IMR-90 (cell line): ENCODE measurements at regions not wholly inside any gene's neighbourhood (a gene's known extent, or its start where the extent isn't known, plus 50 kb on each side); places are given as distances from the start of the nearest gene placed in this dataset.

Source experiments
- ATAC-seq: fragments of 200-7000 bp; cut with Tn5 transposase; 2 replicates; pipeline ENCODE4 v1.9.1; 2020; ENCODE audit warnings: low read depth, mild to moderate bottlenecking, moderate library complexity
- BruUV-seq: library from RNA; stranded (reverse); fragments of 400-500 nt; replicated peaks from 2 replicates; lab custom pipeline; 2021; lab: Mats Ljungman, UMichigan
- CTCF ChIA-PET: fragments of 300-600 bp; formaldehyde crosslinking; extraction: SDS; loops from one replicate; lab custom pipeline; 2021; ENCODE audit warnings: antibody characterized with exemption; lab: Yijun Ruan, JAX
- POLR2A ChIA-PET: fragments of 300-600 bp; sonication (Branson Sonifier 250); formaldehyde crosslinking; loops from one replicate; lab custom pipeline; 2022; ENCODE audit warnings: antibody characterized with exemption; ENCODE audit not compliant: unreplicated experiment; lab: Charles Lee
- DNase-seq: peaks from one replicate; pipeline ENCODE4 v3.0.0; 2013
- H2AFZ ChIP-seq: replicated peaks from 2 replicates; pipeline ENCODE3; 2013; ENCODE audit warnings: low read length, mild to moderate bottlenecking; ENCODE audit not compliant: poor library complexity
- H2AK5ac ChIP-seq: 2 replicates; pipeline ENCODE4 v1.6.1; 2013; ENCODE audit warnings: low read depth, low read length, inconsistent platforms
- H2AK9ac ChIP-seq: replicated peaks from 2 replicates; pipeline ENCODE3; 2013; ENCODE audit warnings: mild to moderate bottlenecking, low read depth, low read length, moderate library complexity; ENCODE audit not compliant: poor library complexity
- H2BK120ac ChIP-seq: 2 replicates; pipeline ENCODE4 v1.6.1; 2013; ENCODE audit warnings: low read depth, low read length, inconsistent platforms
- H2BK15ac ChIP-seq: 3 replicates; pipeline ENCODE4 v1.6.1; 2013; ENCODE audit warnings: low read depth, low read length, inconsistent platforms
- H2BK20ac ChIP-seq: 2 replicates; pipeline ENCODE4 v1.6.1; 2013; ENCODE audit warnings: low read depth, mild to moderate bottlenecking, inconsistent platforms, low read length, moderate library complexity
- H2BK5ac ChIP-seq: 2 replicates; pipeline ENCODE4 v1.6.1; 2013; ENCODE audit warnings: mild to moderate bottlenecking, low read depth, low read length, inconsistent platforms; ENCODE audit not compliant: poor library complexity, severe bottlenecking
- H3K14ac ChIP-seq: replicated peaks from 2 replicates; pipeline ENCODE4 v1.6.1; 2013; ENCODE audit warnings: low read depth, low read length, inconsistent platforms
- H3K18ac ChIP-seq: 2 replicates; pipeline ENCODE4 v1.6.1; 2013; ENCODE audit warnings: low read depth, low read length, control low read depth
- H3K23ac ChIP-seq: 2 replicates; pipeline ENCODE4 v1.6.1; 2013; ENCODE audit warnings: low read depth, low read length, inconsistent platforms
- H3K27ac ChIP-seq: 2 replicates; pipeline ENCODE4 v1.5.1; 2013; ENCODE audit warnings: mild to moderate bottlenecking, control low read depth, low read length; ENCODE audit not compliant: insufficient read depth
- H3K27me3 ChIP-seq: 2 replicates; pipeline ENCODE4 v1.6.1; 2013; ENCODE audit warnings: low read length; ENCODE audit not compliant: control insufficient read depth, insufficient read depth
- H3K36me3 ChIP-seq: 2 replicates; pipeline ENCODE4 v1.6.1; 2013; ENCODE audit warnings: low read length, mixed read lengths; ENCODE audit not compliant: control insufficient read depth, insufficient read depth
- H3K4ac ChIP-seq: 2 replicates; pipeline ENCODE4 v1.6.1; 2013; ENCODE audit warnings: low read depth, low read length, inconsistent platforms
- H3K4me1 ChIP-seq: 2 replicates; pipeline ENCODE4 v1.6.1; 2013; ENCODE audit warnings: low read length, mixed read lengths; ENCODE audit not compliant: control insufficient read depth, insufficient read depth
- H3K4me2 ChIP-seq: 2 replicates; pipeline ENCODE4 v1.6.1; 2013; ENCODE audit warnings: low read depth, mild to moderate bottlenecking, control low read depth, low read length, moderate library complexity
- H3K4me3 ChIP-seq: 2 replicates; pipeline ENCODE4 v1.5.1; 2013; ENCODE audit warnings: low read depth, mild to moderate bottlenecking, control low read depth, low read length, moderate library complexity; ENCODE audit not compliant: insufficient read depth
- H3K56ac ChIP-seq: 2 replicates; pipeline ENCODE4 v1.6.1; 2013; ENCODE audit warnings: low read length, inconsistent platforms; ENCODE audit not compliant: insufficient read depth; ENCODE audit errors: extremely low read depth
- H3K79me1 ChIP-seq, 2 experiments: 2 replicates each; pipeline ENCODE4 v1.6.1; 2013; ENCODE audit warnings: low read length in 2 of 2, inconsistent platforms in 1 of 2, low read depth in 1 of 2
- H3K9ac ChIP-seq: 2 replicates; pipeline ENCODE4 v1.6.1; 2013; ENCODE audit warnings: low read depth, low read length, control low read depth
- H3K9me1 ChIP-seq: 2 replicates; pipeline ENCODE4 v1.6.1; 2013; ENCODE audit warnings: low read length, inconsistent platforms; ENCODE audit not compliant: insufficient read depth
- H3K9me3 ChIP-seq: 2 replicates; pipeline ENCODE4 v1.6.1; 2013; ENCODE audit warnings: low read length; ENCODE audit not compliant: control insufficient read depth, insufficient read depth
- H4K20me1 ChIP-seq: 2 replicates; pipeline ENCODE4 v1.6.1; 2013; ENCODE audit warnings: low read length, inconsistent platforms; ENCODE audit not compliant: insufficient read depth
- H4K5ac ChIP-seq: 2 replicates; pipeline ENCODE4 v1.6.1; 2013; ENCODE audit warnings: mild to moderate bottlenecking, low read depth, low read length, control low read depth
- H4K8ac ChIP-seq, 2 experiments: 2 replicates each; pipeline ENCODE4 v1.6.1; 2013; ENCODE audit warnings: low read depth in 2 of 2, low read length in 2 of 2, control low read depth in 1 of 2, inconsistent platforms in 1 of 2
- H4K91ac ChIP-seq: 2 replicates; pipeline ENCODE4 v1.6.1; 2013; ENCODE audit warnings: low read depth, low read length, inconsistent platforms; ENCODE audit not compliant: insufficient read depth
- BHLHE40 ChIP-seq: fragments of 150-350 bp; IDR thresholded peaks from 2 replicates; pipeline ENCODE4 v1.6.1; 2016; ENCODE audit warnings: mild to moderate bottlenecking, low read depth, low read length
- CEBPB ChIP-seq: IDR thresholded peaks from 2 replicates; pipeline ENCODE4 v1.6.1; 2012; ENCODE audit warnings: low read depth, low read length, improper control_type of control experiment
- CHD1 ChIP-seq: IDR thresholded peaks from 2 replicates; pipeline ENCODE4 v1.6.1; 2012; ENCODE audit warnings: low read depth, low read length, improper control_type of control experiment
- MAFK ChIP-seq: IDR thresholded peaks from 2 replicates; pipeline ENCODE4 v1.6.1; 2012; ENCODE audit warnings: low read depth, low read length, improper control_type of control experiment
- MAZ ChIP-seq: IDR thresholded peaks from 2 replicates; pipeline ENCODE4 v1.6.1; 2012; ENCODE audit warnings: low read depth, mild to moderate bottlenecking, low read length, improper control_type of control experiment, moderate library complexity, borderline replicate concordance
- MXI1 ChIP-seq: IDR thresholded peaks from 2 replicates; pipeline ENCODE4 v1.6.1; 2012; ENCODE audit warnings: low read depth, mild to moderate bottlenecking, low read length, moderate library complexity, borderline replicate concordance
- WGBS, 2 experiments: methylation state at CpG; one replicate each; pipeline versions ENCODE4 v1.1.5 to v1.1.7; 2013; ENCODE audit warnings: missing lambda C conversion rate in 2 of 2; ENCODE audit not compliant: insufficient read length in 1 of 2; ENCODE audit errors: extremely low coverage in 2 of 2; 5-methylcytosine and 5-hydroxymethylcytosine counted together
- dilution Hi-C: fragments of 300-500 bp; cut with HindIII; formaldehyde crosslinking; loops from one replicate; pipeline ENCODE4 v1.14.3; 2018; ENCODE audit warnings: low sequenced_read_pairs; ENCODE audit not compliant: unreplicated experiment
- in situ Hi-C: fragments of 300-500 bp; cut with MboI; formaldehyde crosslinking; loops from 3 replicates; pipeline ENCODE4 v1.14.3; 2019; ENCODE audit warnings: low sequenced_read_pairs, inconsistent platforms, mixed read lengths
- intact Hi-C: fragments of 100-400 bp; cut with micrococcal nuclease; formaldehyde crosslinking; loops from 2 replicates; pipeline ENCODE4 v1.10.0; 2022
- TF ChIP-seq, protein P1 (sequence below): fragments of 150-350 bp; IDR thresholded peaks from 2 replicates; pipeline ENCODE4 v1.6.1; 2016; ENCODE audit warnings: low read depth, mild to moderate bottlenecking, low read length, moderate library complexity, borderline replicate concordance

DNA sequence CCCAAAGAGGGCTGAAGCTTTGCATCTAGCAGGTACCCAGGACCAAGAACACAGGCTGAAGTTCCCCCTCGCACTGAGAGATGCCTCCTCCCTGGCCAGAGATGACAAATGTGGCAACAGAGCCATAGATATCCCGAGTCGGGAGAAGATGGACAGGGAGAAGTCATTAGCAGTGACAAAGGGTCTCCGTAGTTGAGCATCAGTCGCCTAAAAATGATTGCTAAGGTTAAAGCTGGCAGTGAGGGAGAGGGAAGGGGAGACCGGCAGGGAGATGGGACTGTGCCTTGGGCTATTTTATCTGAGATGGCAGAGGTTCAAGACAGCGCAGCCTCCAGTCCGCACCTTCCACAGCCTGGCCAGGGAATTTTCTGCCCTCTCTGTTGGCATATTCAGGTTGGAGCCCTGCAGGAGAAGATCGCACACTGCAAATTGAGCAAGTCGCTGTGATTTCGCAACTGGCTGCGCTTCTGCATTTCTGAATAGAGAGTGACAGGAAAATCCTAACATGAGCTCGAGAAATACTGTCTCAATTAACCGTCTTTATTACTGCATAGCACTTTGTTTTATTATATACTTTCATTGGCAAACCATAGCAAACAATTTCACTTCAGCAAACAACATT is 238.9 kb upstream of the GPR26 start:
- peak overlapping the region; percentile 43 for H2AFZ ChIP-seq
- H3K56ac ChIP-seq = no peak overlapping the region
- no peak overlapping the region for H2BK15ac ChIP-seq
- intact Hi-C loops (no loop called here), in situ Hi-C loops (no loop called here), dilution Hi-C loops (no loop called here)
- no peak for TF ChIP-seq MAZ
- TF ChIP-seq CEBPB = peak; percentile 46; the same call in 1 of the 2 replicates
- no peak for TF ChIP-seq BHLHE40
- no peak for TF ChIP-seq CHD1
- TF ChIP-seq, protein P1, sequence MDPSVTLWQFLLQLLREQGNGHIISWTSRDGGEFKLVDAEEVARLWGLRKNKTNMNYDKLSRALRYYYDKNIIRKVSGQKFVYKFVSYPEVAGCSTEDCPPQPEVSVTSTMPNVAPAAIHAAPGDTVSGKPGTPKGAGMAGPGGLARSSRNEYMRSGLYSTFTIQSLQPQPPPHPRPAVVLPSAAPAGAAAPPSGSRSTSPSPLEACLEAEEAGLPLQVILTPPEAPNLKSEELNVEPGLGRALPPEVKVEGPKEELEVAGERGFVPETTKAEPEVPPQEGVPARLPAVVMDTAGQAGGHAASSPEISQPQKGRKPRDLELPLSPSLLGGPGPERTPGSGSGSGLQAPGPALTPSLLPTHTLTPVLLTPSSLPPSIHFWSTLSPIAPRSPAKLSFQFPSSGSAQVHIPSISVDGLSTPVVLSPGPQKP = no peak
- TF ChIP-seq MAFK = no peak
- no peak for TF ChIP-seq MXI1
- H2AK5ac ChIP-seq = no peak overlapping the region
- no peaks in the 10 kb centered on the region for H3K36me3 ChIP-seq
- no peak overlapping the region for H2BK20ac ChIP-seq
- no peak overlapping the region for H2BK120ac ChIP-seq
- no peak overlapping the region for H3K4me2 ChIP-seq
- H4K5ac ChIP-seq = no peak overlapping the region
- H3K9ac ChIP-seq = no peak overlapping the region
- no peak overlapping the region for H3K18ac ChIP-seq
- H2BK5ac ChIP-seq = no peak overlapping the region
- H3K9me1 ChIP-seq = no peaks in the 10 kb centered on the region
- no peak for DNase-seq
- no peak overlapping the region for H3K4ac ChIP-seq
- ChIA-PET POLR2A (no interaction called here), CTCF (no interaction called here)
- no peak overlapping the region for H2AK9ac ChIP-seq
- BruUV-seq = no TSS peak
- H3K14ac ChIP-seq = no peak overlapping the region
- no peaks in the 10 kb centered on the region for H3K79me1 ChIP-seq
- WGBS, 2 experiments = 37% methylated on average over 8 of the region's 14 CpGs; no CpG with 5 or more reads in 1 of the 2 experiments
- no peak overlapping the region for H3K27ac ChIP-seq
- no peaks in the 10 kb centered on the region for H3K27me3 ChIP-seq
- H3K9me3 ChIP-seq = peaks cover 22% of the 10 kb centered on the region
- H4K91ac ChIP-seq = no peak overlapping the region
- ATAC-seq = no peak
- H4K20me1 ChIP-seq = no peaks in the 10 kb centered on the region
- H4K8ac ChIP-seq = no peak overlapping the region
- H3K4me1 ChIP-seq = no peaks in the 10 kb centered on the region
- H3K4me3 ChIP-seq = no peak overlapping the region
- H3K23ac ChIP-seq = no peak overlapping the region
